Mesodermal cell (in vitro differentiated cells): ENCODE measurements at regions not wholly inside any gene's neighbourhood (a gene's known extent, or its start where the extent isn't known, plus 50 kb on each side); places are given as distances from the start of the nearest gene placed in this dataset.

Source experiments
- H3K27ac ChIP-seq: 2 replicates; pipeline ENCODE4 v1.7.0; 2013; ENCODE audit warnings: mild to moderate bottlenecking, low read depth, low read length, moderate library complexity; ENCODE audit not compliant: severe bottlenecking
- H3K36me3 ChIP-seq: 2 replicates; pipeline ENCODE4 v1.7.1; 2013; ENCODE audit warnings: mild to moderate bottlenecking, low read length, moderate library complexity; ENCODE audit not compliant: control insufficient read depth, insufficient read depth
- H3K4me1 ChIP-seq: one replicate; pipeline ENCODE4 v1.7.1; 2013; ENCODE audit warnings: mild to moderate bottlenecking, low read length; ENCODE audit not compliant: insufficient read depth, control insufficient read depth, poor library complexity, severe bottlenecking
- H3K4me3 ChIP-seq: 2 replicates; pipeline ENCODE4 v1.7.0; 2013; ENCODE audit warnings: low read length, control low read depth, mild to moderate bottlenecking; ENCODE audit not compliant: insufficient read depth, poor library complexity, severe bottlenecking; ENCODE audit errors: extremely low read depth
- H3K9me3 ChIP-seq: 2 replicates; pipeline ENCODE4 v1.7.1; 2013; ENCODE audit warnings: mild to moderate bottlenecking, low read length, moderate library complexity; ENCODE audit not compliant: control insufficient read depth
- WGBS, 2 experiments: methylation state at CpG; one replicate each; pipeline ENCODE4 v1.1.5; 2013; ENCODE audit warnings: missing lambda C conversion rate in 2 of 2; ENCODE audit not compliant: insufficient coverage in 2 of 2; 5-methylcytosine and 5-hydroxymethylcytosine counted together

GRCh38 chr4:104385713-104386112, 109.0 kb downstream of the CXXC4 start:
- no peaks in the 10 kb centered on the region for H3K4me1 ChIP-seq
- no peaks in the 10 kb centered on the region for H3K9me3 ChIP-seq
- H3K4me3 ChIP-seq = no peak overlapping the region
- no peak overlapping the region for H3K27ac ChIP-seq
- no peaks in the 10 kb centered on the region for H3K36me3 ChIP-seq
- WGBS, 2 experiments = no CpG with 5 or more reads among the region's 1 CpG

DNA sequence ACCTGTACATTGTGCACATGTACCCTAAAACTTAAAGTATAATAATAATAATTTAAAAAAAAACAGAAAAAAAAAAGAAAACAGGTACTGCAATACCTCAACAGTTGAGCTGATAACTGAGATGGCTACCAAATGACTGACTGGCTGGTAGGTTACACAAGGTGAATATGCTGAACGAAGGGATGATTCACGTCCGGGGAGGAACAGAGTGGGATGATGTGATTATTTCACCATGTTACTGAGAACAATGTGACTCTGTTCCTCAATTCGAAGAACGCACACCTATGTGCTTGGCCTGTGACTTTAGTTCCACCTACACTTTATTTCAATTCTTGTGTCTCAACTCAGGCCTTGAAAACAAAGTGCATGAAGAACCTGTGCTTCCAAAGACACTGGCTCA, 111.7 kb downstream of the CXXC4 start:
- WGBS, 2 experiments = 84 to 92% methylated on average over 5 of the region's 5 CpGs
- Histone ChIP-seq H3K36me3 (no peaks in the 10 kb centered on the region), H3K4me1 (no peaks in the 10 kb centered on the region), H3K9me3 (no peaks in the 10 kb centered on the region), H3K4me3 (no peak overlapping the region), H3K27ac (no peak overlapping the region)

DNA sequence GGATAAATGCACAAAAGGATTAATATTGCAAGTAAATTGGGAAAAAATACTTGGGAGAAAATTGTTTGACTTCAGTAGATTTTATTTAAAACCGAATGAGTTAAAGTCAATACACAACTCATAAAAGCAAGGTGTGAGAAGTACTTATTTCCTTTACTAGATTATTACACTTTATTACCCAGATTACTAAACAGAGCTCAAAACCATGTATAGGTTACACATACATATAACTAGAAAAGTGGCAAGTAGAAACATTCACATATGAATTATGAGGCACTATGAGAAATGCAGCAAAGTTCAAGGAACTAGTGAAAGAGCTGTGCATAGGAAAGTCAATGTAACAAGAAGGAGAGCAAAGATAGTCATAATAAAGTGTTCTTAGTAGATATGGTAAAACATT, 113.0 kb downstream of the CXXC4 start:
- Histone ChIP-seq H3K27ac (no peak overlapping the region), H3K4me1 (no peaks in the 10 kb centered on the region), H3K9me3 (no peaks in the 10 kb centered on the region), H3K36me3 (no peaks in the 10 kb centered on the region), H3K4me3 (no peak overlapping the region)
- WGBS, 2 experiments = no CpG with 5 or more reads among the region's 1 CpG

DNA sequence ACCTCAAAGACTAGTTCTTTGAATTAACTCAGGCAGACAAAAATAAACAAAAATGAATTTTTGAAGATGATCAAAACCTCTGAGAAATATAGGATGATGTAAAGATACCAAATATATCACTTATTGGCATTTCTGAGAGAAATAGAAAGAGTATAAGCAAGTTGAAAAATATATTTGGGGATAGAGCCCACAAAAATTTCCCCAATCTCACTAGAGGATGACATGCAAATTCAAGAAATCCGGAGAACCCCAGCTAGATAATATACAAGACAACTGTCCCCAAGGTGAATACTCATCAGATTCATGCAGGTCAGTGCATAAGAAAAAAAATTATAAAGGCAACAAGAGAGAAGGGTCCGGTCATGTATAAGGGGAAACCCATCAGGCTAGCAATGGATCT, 129.1 kb downstream of the CXXC4 start:
- H3K4me1 ChIP-seq = no peaks in the 10 kb centered on the region
- H3K4me3 ChIP-seq = no peak overlapping the region
- no peak overlapping the region for H3K27ac ChIP-seq
- WGBS, 2 experiments = 71 to 100% methylated on average over 1 of the region's 2 CpGs
- H3K36me3 ChIP-seq = no peaks in the 10 kb centered on the region
- no peaks in the 10 kb centered on the region for H3K9me3 ChIP-seq

- Histone ChIP-seq H3K9me3 (peaks cover 7% of the 10 kb centered on the region), H3K4me1 (no peaks in the 10 kb centered on the region), H3K36me3 (no peaks in the 10 kb centered on the region), H3K4me3 (no peak overlapping the region), H3K27ac (no peak overlapping the region)
- WGBS, 2 experiments = no CpG with 5 or more reads among the region's 3 CpGs
Measured at GRCh38 chr4:104353481-104353880, 141.2 kb downstream of the CXXC4 start.

- Histone ChIP-seq H3K4me1 (no peaks in the 10 kb centered on the region), H3K9me3 (peaks cover 7% of the 10 kb centered on the region)
- 83% methylated on average over 1 of the region's 2 CpGs for WGBS, 2 experiments
Measured at GRCh38 chr4:104352211-104352610, 142.5 kb downstream of the CXXC4 start.

GRCh38 chr4:104351706-104352105, 143.0 kb downstream of the CXXC4 start:
- Histone ChIP-seq H3K36me3 (no peaks in the 10 kb centered on the region), H3K27ac (no peak overlapping the region), H3K4me3 (no peak overlapping the region), H3K9me3 (peaks cover 7% of the 10 kb centered on the region), H3K4me1 (no peaks in the 10 kb centered on the region)
- WGBS, 2 experiments = 76% methylated on average over 2 to 3 of the region's 3 CpGs

More at GRCh38 chr4:104352211-104352610, 142.5 kb downstream of the CXXC4 start:
- Histone ChIP-seq H3K36me3 (no peaks in the 10 kb centered on the region), H3K4me3 (no peak overlapping the region), H3K27ac (no peak overlapping the region)

- Histone ChIP-seq H3K9me3 (no peaks in the 10 kb centered on the region), H3K4me1 (no peaks in the 10 kb centered on the region), H3K4me3 (no peak overlapping the region), H3K27ac (no peak overlapping the region), H3K36me3 (no peaks in the 10 kb centered on the region)
- 87 to 92% methylated on average over 2 to 4 of the region's 4 CpGs for WGBS, 2 experiments
Measured at GRCh38 chr4:104345598-104346242, 149.0 kb downstream of the CXXC4 start.

- Histone ChIP-seq H3K4me3 (no peak overlapping the region), H3K4me1 (no peaks in the 10 kb centered on the region), H3K36me3 (no peaks in the 10 kb centered on the region), H3K27ac (no peak overlapping the region), H3K9me3 (no peaks in the 10 kb centered on the region)
- 84 to 92% methylated on average over 7 to 11 of the region's 11 CpGs for WGBS, 2 experiments
Measured at GRCh38 chr4:104344342-104344980, 150.2 kb downstream of the CXXC4 start.

- H3K9me3 ChIP-seq = no peaks in the 10 kb centered on the region
- no peak overlapping the region for H3K4me3 ChIP-seq
- H3K27ac ChIP-seq = no peak overlapping the region
- no peaks in the 10 kb centered on the region for H3K36me3 ChIP-seq
- no peaks in the 10 kb centered on the region for H3K4me1 ChIP-seq
Measured at GRCh38 chr4:104334410-104334809, 160.3 kb downstream of the CXXC4 start.

DNA sequence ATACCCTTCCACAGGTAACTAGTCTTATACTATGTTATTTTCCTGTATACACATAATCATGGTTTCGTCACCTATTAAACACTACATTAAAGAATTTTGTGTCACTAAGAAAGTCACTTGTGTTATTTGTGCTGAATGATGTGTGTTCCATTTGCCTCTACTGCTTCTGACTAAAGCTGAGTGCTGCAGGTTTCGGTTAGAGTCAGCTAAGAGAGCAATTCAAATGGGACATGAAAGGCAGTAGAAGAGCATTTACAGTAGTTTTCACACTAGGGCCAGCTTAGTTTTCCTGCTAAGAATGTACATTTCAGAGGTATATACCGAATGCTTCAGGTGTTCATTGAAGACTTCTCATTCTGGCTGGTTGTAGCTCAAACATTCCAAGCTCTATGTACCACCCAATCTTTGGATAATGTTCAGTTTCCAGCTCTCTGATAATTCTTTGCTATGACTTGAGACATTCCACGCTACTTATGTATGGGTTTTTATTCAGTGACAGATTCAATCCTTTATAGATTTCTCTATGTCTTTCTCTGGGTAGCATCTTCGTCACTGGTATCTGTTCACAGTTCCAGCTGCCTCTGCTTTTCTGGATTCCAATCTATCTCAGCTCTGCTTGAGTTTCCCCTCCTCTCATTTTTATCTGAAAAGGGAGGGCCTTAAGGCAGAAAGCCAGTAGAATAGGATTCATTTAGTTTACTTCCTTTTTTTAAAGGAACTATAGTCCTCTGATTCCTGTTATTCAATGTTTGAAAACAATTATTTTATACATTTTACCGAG, 164.4 kb downstream of the CXXC4 start:
- Histone ChIP-seq H3K4me1 (no peaks in the 10 kb centered on the region), H3K27ac (no peak overlapping the region), H3K4me3 (no peak overlapping the region), H3K36me3 (no peaks in the 10 kb centered on the region), H3K9me3 (no peaks in the 10 kb centered on the region)
- WGBS, 2 experiments = 71 to 89% methylated on average over 2 to 4 of the region's 6 CpGs
